ENCODE measurements at regions not wholly inside any gene's neighbourhood (a gene's known extent, or its start where the extent isn't known, plus 50 kb on each side); places are given as distances from the start of the nearest gene placed in this dataset.

GRCh38 chr5:143671021-143671420, 140.9 kb upstream of the HMHB1 start:
- TF ChIP-seq CTCF (IDR thresholded peaks at IDR 0.05) (no peak), POLR2A (IDR thresholded peaks at IDR 0.05) (no peak)

Data from uterus (tissue), 2 donors.